HL-60 (cell line): ENCODE measurements at regions not wholly inside any gene's neighbourhood (a gene's known extent, or its start where the extent isn't known, plus 50 kb on each side); places are given as distances from the start of the nearest gene placed in this dataset.

ENCODE experiments used
- DNase-seq, 2 experiments: peaks; one replicate each; pipeline ENCODE4 v3.0.0-alpha.2; 2010 to 2020; ENCODE audit warnings: low read depth in 1 of 2, low spot score in 1 of 2
- H3K27ac ChIP-seq: fragments of 250-450 bp; sonication (Bioruptor Pico); replicated peaks from 2 replicates; pipeline ENCODE4 v1.5.1; 2020; ENCODE audit warnings: mild to moderate bottlenecking, moderate library complexity
- H3K27me3 ChIP-seq: fragments of 250-450 bp; sonication (Bioruptor Pico); 2 replicates; pipeline ENCODE4 v1.5.1; 2021; ENCODE audit warnings: mild to moderate bottlenecking, moderate library complexity; ENCODE audit not compliant: insufficient read depth, poor library complexity, severe bottlenecking
- H3K4me3 ChIP-seq: replicated peaks from 2 replicates; pipeline ENCODE4 v1.5.1; 2011; ENCODE audit warnings: mild to moderate bottlenecking, control low read depth, low read length; ENCODE audit not compliant: insufficient read depth
- CTCF ChIP-seq: IDR thresholded peaks from one replicate; pipeline ENCODE4 v1.5.1; 2011; ENCODE audit warnings: low read length, control low read depth, inconsistent platforms; ENCODE audit not compliant: insufficient read depth
- GABPA ChIP-seq: IDR thresholded peaks from 2 replicates; pipeline ENCODE4 v1.6.1; 2012; ENCODE audit warnings: low read depth
- POLR2AphosphoS5 ChIP-seq: IDR thresholded peaks from 2 replicates; pipeline ENCODE4 v1.6.1; 2012; ENCODE audit warnings: low read depth
- REST ChIP-seq: IDR thresholded peaks from 2 replicates; pipeline ENCODE4 v1.6.1; 2012; ENCODE audit warnings: low read depth; ENCODE audit not compliant: insufficient replicate concordance
- SPI1 ChIP-seq: IDR thresholded peaks from 2 replicates; pipeline ENCODE4 v1.6.1; 2012; ENCODE audit warnings: low read depth, mild to moderate bottlenecking, borderline replicate concordance

- TF ChIP-seq REST = no peak
- TF ChIP-seq SPI1 = peak; percentile 82
- TF ChIP-seq CTCF = no peak
- TF ChIP-seq POLR2AphosphoS5 = 0 out of 2 replicates have a peak, but pooled peaks have one; percentile 41
- TF ChIP-seq GABPA = peak; percentile 88
- DNase-seq = peak; percentile 66 to 79
- Histone ChIP-seq H3K27me3 (no peaks in the 10 kb centered on the region), H3K27ac (peak overlapping the region; percentile 78), H3K4me3 (no peak overlapping the region)
These were observed 527.2 kb upstream of the PRKX start for GRCh38 chrX:4240541-4241194.

GRCh38 chrX:4239650-4240540 is 526.4 kb upstream of the PRKX start:
- no peak for TF ChIP-seq CTCF
- peak; percentile 57; the same call in 1 of the 2 replicates for TF ChIP-seq POLR2AphosphoS5
- peak; percentile 85 for TF ChIP-seq GABPA
- TF ChIP-seq SPI1 = peak; percentile 99
- TF ChIP-seq REST = no peak
- no peak overlapping the region for H3K4me3 ChIP-seq
- H3K27me3 ChIP-seq = no peaks in the 10 kb centered on the region
- peak overlapping the region; percentile 78 for H3K27ac ChIP-seq
- DNase-seq = peak; percentile 59 to 81

GRCh38 chrX:4238916-4239315 is 525.5 kb upstream of the PRKX start:
- Histone ChIP-seq H3K4me3 (no peak overlapping the region), H3K27ac (no peak overlapping the region), H3K27me3 (no peaks in the 10 kb centered on the region)
- DNase-seq = no peak
- no peak for TF ChIP-seq SPI1

- no peak overlapping the region for H3K4me3 ChIP-seq
- TF ChIP-seq GABPA = no peak
- no peak for TF ChIP-seq CTCF
- no peak for TF ChIP-seq REST
- no peak for TF ChIP-seq SPI1
- TF ChIP-seq POLR2AphosphoS5 = no peak
- H3K27me3 ChIP-seq = no peaks in the 10 kb centered on the region
- no peak overlapping the region for H3K27ac ChIP-seq
- no peak for DNase-seq
These were observed 511.6 kb upstream of the PRKX start for GRCh38 chrX:4225086-4225485.
